ENCODE measurements at regions not wholly inside any gene's neighbourhood (a gene's known extent, or its start where the extent isn't known, plus 50 kb on each side); places are given as distances from the start of the nearest gene placed in this dataset.

DNA sequence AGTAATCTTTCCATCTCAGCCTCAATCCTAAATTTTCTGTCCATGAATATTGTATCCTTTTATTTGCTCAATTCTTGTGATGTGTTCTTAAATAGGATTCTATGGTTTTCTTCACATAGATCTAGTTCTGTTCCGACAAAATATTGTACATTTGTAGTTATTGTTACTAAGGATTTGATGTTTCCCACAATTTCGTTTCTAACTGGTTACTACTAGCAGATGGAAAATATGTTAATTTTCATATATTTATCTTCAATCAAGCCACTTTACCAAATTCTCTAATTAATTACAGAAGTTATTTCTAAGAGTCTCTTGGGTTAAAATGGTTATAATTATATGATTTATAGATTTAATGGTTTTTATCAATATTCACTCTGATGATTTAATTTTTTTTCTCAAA lies 60.3 kb downstream of the SEC61B start:
- TF ChIP-seq, protein P1, sequence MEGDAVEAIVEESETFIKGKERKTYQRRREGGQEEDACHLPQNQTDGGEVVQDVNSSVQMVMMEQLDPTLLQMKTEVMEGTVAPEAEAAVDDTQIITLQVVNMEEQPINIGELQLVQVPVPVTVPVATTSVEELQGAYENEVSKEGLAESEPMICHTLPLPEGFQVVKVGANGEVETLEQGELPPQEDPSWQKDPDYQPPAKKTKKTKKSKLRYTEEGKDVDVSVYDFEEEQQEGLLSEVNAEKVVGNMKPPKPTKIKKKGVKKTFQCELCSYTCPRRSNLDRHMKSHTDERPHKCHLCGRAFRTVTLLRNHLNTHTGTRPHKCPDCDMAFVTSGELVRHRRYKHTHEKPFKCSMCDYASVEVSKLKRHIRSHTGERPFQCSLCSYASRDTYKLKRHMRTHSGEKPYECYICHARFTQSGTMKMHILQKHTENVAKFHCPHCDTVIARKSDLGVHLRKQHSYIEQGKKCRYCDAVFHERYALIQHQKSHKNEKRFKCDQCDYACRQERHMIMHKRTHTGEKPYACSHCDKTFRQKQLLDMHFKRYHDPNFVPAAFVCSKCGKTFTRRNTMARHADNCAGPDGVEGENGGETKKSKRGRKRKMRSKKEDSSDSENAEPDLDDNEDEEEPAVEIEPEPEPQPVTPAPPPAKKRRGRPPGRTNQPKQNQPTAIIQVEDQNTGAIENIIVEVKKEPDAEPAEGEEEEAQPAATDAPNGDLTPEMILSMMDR (IDR thresholded peaks at IDR 0.05; ENCODE audit: low read depth, low read length): no peak
- DNase-seq (ENCODE audit: low read depth in 2 of 2): no peak
- no peak overlapping the region for H3K4me3 ChIP-seq (replicated peaks in 1 of 2; ENCODE audit: low read depth in 2 of 2, low read length in 2 of 2)

DNA sequence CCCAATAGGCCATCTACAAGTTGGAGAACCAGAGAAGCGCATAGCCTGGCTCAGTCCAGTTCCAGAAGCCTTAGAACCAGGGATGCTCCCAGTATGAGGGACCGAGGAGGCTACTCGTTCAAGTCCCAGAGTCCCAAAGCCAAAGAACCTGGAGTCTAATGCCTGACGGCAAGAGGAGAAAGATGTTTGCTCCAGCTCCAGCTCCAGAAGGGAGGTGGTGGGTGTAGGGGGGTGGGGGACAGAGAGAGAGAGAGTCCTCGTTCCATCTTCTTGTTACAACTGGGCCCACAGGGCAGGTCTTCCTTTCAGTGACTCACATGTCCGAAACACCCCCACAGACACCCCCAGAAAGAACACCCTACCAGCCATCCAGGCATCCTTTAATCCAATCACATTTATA lies 63.9 kb downstream of the SEC61B start:
- DNase-seq (ENCODE audit: low read depth in 2 of 2): no peak
- TF ChIP-seq, protein P1 (IDR thresholded peaks at IDR 0.05; ENCODE audit: low read depth, low read length): no peak
- H3K4me3 ChIP-seq (replicated peaks in 1 of 2; ENCODE audit: low read depth in 2 of 2, low read length in 2 of 2): no peak overlapping the region

DNA sequence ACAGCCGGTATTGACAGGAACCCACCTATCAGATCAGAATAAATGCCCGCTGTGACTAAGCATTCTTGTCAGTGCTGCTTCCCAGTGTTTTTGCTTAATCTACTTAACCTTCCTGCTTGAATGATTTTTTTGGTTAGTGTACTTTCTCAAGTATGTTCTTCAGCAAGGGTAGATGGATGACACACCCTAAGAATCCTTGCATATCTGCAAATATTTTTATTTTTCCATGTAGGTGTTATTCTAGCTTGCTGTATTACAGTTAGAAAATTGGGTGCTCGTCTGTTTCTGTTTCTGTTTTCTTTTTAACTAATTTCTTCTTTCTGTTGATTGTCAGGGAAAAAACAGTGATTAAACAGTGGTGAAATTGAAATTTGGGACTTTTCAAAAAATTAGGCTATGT lies 64.5 kb downstream of the SEC61B start:
- DNase-seq (ENCODE audit: low read depth in 2 of 2): no peak

DNA sequence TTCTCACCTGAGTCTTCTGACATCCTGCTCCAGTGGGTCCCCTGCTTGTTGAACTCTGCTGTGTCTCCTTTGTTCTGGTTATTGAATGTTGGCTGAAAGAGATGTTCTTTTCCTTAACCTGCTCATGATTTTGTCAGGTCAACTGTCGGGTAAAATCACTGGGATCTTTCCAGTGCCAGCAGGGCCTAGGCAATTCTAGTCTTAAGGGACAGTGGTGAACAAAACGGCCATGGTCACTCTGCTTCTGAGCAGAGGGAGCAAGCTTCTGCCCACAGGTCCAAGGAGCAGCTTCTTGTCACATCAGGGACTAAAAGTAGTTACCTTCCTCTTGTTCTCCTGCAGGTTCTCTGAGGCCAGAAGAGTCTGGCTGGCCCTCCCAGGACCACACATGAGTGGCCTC lies 65.6 kb downstream of the SEC61B start:
- TF ChIP-seq, protein P1 (IDR thresholded peaks at IDR 0.05; ENCODE audit: low read depth, low read length): no peak
- no peak overlapping the region for H3K4me3 ChIP-seq (replicated peaks in 1 of 2; ENCODE audit: low read depth in 2 of 2, low read length in 2 of 2)
- DNase-seq (ENCODE audit: low read depth in 2 of 2): no peak

More for the DNA sequence above, 64.5 kb downstream of the SEC61B start:
- no peak overlapping the region for H3K4me3 ChIP-seq (replicated peaks in 1 of 2; ENCODE audit: low read depth in 2 of 2, low read length in 2 of 2)
- TF ChIP-seq, protein P1 (IDR thresholded peaks at IDR 0.05; ENCODE audit: low read depth, low read length): no peak

DNA sequence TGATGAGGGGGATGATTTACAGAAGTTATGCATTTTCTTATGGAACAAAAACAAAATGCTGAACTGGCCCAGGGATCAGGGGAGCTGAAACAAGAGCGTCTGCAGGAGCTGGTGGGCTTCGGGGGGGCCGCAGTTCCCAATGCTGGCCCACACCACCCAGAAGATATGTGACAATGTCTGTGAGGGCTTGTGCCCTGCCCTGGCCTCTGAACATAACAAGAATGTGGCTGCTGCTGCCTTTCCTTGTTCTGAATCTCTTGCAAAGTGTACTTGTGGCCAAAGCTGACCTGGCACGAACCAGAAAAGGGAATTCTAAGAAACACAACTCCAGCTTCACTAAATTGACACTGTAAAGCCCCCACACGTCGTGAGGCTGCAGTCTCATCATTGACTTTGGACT lies 66.7 kb downstream of the SEC61B start:
- DNase-seq (ENCODE audit: low read depth in 2 of 2): no peak
- TF ChIP-seq, protein P1 (IDR thresholded peaks at IDR 0.05; ENCODE audit: low read depth, low read length): no peak
- H3K4me3 ChIP-seq (replicated peaks in 1 of 2; ENCODE audit: low read depth in 2 of 2, low read length in 2 of 2): no peak overlapping the region

DNA sequence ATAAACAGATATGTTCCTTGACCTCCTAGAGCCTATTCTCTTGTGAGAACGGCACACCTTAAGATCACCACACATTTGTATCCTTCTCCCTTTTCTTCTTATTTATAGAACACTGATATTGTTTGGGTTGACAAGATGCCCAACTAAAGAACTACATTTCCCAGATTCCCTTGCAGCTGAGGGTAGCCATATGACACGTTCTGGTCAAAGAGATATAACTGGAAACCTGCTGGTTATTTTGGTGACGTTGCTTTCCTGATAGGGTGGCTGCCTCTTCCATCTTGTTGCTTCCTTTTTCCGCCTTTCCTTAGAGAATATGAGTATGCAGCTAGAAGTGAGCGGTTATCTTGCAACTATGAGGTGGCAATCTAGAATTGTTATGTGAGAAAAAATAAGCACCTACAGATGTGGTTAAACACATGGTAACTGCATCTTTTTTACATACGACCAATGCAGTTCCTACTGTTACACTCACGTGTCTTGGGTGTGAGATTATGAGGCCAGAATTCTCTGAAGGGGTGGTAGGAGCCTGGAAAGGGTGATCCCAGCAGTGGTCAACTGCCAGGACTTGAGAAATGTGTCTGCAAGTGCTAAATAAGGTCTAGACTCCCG lies 72.9 kb downstream of the SEC61B start:
- TF ChIP-seq, protein P1 (IDR thresholded peaks at IDR 0.05; ENCODE audit: low read depth, low read length): no peak
- peak; percentile 4 to 27 for DNase-seq (ENCODE audit: low read depth in 2 of 2)
- no peak overlapping the region for H3K4me3 ChIP-seq (replicated peaks in 1 of 2; ENCODE audit: low read depth in 2 of 2, low read length in 2 of 2)
